Type B pancreatic cell (in vitro differentiated cells): ENCODE measurements at regions not wholly inside any gene's neighbourhood (a gene's known extent, or its start where the extent isn't known, plus 50 kb on each side); places are given as distances from the start of the nearest gene placed in this dataset.

Source experiments
- DNase-seq: peaks from one replicate; pipeline ENCODE4 v3.0.0; 2021; ENCODE audit warnings: mixed read lengths; ENCODE audit not compliant: unreplicated experiment; ENCODE audit errors: extremely low spot score
- H3K27ac Mint-ChIP-seq: 2 replicates; pipeline ENCODE4 v1.8.0; 2021; ENCODE audit warnings: mild to moderate bottlenecking, mixed read lengths
- H3K27me3 Mint-ChIP-seq: 2 replicates; pipeline ENCODE4 v1.8.0; 2021; ENCODE audit warnings: mixed read lengths
- H3K36me3 Mint-ChIP-seq: 2 replicates; pipeline ENCODE4 v1.8.0; 2021; ENCODE audit warnings: mixed read lengths
- H3K4me1 Mint-ChIP-seq: one replicate; pipeline ENCODE4 v1.8.0; 2021; ENCODE audit warnings: mixed read lengths; ENCODE audit not compliant: unreplicated experiment
- H3K4me3 Mint-ChIP-seq: 2 replicates; pipeline ENCODE4 v1.8.0; 2021; ENCODE audit warnings: mild to moderate bottlenecking, mixed read lengths
- H3K9me3 Mint-ChIP-seq: 2 replicates; pipeline ENCODE4 v1.8.0; 2021; ENCODE audit warnings: mixed read lengths
- TF ChIP-seq, protein P1 (sequence below): fragments of 200-600 bp; sonication (generic); conservative IDR thresholded peaks from 2 replicates; pipeline ENCODE4 v1.5.0; 2021; ENCODE audit warnings: antibody characterized with exemption, mild to moderate bottlenecking

DNA sequence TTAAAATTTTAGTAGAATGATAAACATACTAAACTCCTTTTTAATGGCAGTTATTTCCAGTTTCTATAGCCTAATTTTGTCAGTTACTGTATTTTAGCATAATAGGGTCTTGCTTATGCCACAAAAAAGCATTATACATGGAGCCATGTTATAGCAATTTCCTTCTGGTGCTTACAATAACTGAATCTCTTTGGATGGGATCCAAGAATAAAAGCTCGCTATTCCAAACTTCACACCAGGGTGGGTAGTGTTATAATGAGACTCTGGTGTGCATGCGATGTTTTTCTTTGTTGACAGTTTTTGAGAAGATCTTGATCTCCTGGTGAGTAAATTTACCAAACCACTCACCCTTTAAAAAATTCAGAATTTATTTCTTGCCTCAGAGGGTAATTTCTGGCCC, 90.4 kb upstream of the CCDC91 start:
- H3K27ac Mint-ChIP-seq, result no peak overlapping the region
- no peaks in the 10 kb centered on the region for H3K36me3 Mint-ChIP-seq
- TF ChIP-seq, protein P1, sequence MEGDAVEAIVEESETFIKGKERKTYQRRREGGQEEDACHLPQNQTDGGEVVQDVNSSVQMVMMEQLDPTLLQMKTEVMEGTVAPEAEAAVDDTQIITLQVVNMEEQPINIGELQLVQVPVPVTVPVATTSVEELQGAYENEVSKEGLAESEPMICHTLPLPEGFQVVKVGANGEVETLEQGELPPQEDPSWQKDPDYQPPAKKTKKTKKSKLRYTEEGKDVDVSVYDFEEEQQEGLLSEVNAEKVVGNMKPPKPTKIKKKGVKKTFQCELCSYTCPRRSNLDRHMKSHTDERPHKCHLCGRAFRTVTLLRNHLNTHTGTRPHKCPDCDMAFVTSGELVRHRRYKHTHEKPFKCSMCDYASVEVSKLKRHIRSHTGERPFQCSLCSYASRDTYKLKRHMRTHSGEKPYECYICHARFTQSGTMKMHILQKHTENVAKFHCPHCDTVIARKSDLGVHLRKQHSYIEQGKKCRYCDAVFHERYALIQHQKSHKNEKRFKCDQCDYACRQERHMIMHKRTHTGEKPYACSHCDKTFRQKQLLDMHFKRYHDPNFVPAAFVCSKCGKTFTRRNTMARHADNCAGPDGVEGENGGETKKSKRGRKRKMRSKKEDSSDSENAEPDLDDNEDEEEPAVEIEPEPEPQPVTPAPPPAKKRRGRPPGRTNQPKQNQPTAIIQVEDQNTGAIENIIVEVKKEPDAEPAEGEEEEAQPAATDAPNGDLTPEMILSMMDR, result no peak
- H3K4me1 Mint-ChIP-seq, result no peaks in the 10 kb centered on the region
- H3K4me3 Mint-ChIP-seq, result no peak overlapping the region
- no peaks in the 10 kb centered on the region for H3K27me3 Mint-ChIP-seq
- DNase-seq, result no peak
- no peaks in the 10 kb centered on the region for H3K9me3 Mint-ChIP-seq

DNA sequence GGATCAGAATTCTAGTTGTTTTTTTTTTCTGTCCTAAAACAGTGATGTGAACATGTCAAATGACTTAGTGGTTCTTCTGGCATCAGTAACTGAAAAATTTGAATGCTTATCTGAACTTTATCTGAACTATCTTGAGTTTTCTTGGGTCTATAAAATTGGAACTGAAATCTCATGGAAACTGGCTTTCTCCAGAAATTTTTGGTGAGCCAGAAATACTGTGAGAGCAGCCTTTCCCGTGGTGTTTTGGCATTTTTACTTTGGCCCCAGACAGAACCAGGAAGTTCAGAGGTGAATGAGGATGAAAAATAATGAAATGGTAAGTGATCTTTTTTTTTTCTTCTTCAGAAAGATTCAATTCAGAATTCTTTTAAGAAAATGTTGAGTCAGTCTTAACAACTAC, 89.5 kb upstream of the CCDC91 start:
- Mint-ChIP-seq H3K9me3 (no peaks in the 10 kb centered on the region), H3K27me3 (no peaks in the 10 kb centered on the region), H3K27ac (no peak overlapping the region), H3K36me3 (no peaks in the 10 kb centered on the region), H3K4me3 (no peak overlapping the region), H3K4me1 (no peaks in the 10 kb centered on the region)
- no peak for DNase-seq
- TF ChIP-seq, protein P1, result no peak

DNA sequence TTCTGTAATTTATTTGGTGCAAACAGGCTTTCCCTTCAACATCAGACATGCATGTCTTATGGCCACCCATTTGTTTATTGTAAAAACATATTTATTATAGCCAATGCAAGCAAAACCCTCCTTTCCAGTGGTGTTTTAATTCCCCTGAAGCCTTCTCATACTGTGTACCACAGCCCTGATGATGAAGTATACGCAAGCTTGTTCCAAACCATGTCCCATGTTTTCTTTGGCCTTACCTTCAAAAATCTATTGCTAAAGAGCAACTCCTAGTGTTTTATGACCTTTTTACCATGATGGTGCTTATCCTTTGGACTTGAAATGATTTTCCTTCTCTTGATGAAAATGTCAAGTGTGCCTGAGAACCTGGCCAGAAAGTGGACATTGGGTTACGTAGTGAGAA, 85.9 kb upstream of the CCDC91 start:
- no peak overlapping the region for H3K27ac Mint-ChIP-seq

DNA sequence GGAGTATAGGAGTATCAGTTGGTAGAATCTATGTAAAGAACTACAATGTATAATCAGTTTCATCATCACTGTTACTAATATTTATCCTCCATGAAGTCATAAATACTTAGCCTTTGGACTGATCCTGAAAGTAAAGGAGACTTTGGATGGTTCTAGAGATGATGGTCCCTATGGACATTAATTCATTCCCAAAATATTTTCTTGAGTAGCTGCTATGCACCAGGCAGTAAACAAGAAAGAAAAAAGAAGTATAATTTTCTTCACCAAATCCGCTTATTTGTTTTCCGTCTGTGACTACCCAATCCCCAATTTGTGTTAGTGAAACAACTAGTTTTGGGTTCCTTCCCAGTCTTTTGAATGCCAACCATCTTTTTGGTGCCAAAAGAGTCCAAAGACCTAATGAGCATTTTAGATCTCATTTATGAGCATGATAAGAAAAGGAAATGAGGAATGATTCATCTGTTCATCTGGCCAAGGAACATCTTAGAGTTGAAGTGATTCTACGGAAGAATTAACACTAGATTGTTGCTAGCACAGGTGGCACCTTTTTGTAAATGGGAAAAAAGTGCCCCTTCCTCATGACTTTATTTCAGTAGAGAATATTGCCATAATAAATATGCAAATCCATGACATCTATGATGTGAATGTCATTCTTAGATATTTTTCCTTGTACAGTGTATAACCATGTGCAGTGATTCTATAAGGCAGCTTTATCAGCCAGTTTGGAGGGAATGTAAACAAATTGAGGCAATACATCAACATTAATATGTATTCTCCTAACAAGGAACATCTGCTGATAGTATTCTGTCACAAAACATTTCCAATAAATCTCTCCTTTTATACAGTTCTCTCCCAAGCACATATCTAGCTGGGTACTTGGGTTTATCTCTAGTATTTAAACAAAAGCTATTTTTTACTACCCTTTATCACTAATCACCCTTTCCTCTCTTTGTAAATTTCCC, 85.1 kb upstream of the CCDC91 start:
- H3K36me3 Mint-ChIP-seq, result peaks cover 5% of the 10 kb centered on the region
- no peak overlapping the region for H3K27ac Mint-ChIP-seq
- no peaks in the 10 kb centered on the region for H3K9me3 Mint-ChIP-seq
- no peak for DNase-seq
- no peak overlapping the region for H3K4me3 Mint-ChIP-seq
- no peaks in the 10 kb centered on the region for H3K4me1 Mint-ChIP-seq
- H3K27me3 Mint-ChIP-seq, result no peaks in the 10 kb centered on the region
- TF ChIP-seq, protein P1, result no peak

More for the DNA sequence above, 85.9 kb upstream of the CCDC91 start:
- Mint-ChIP-seq H3K27me3 (no peaks in the 10 kb centered on the region), H3K9me3 (no peaks in the 10 kb centered on the region), H3K4me1 (no peaks in the 10 kb centered on the region), H3K36me3 (peaks cover 5% of the 10 kb centered on the region), H3K4me3 (no peak overlapping the region)
- DNase-seq, result no peak
- TF ChIP-seq, protein P1, result no peak

DNA sequence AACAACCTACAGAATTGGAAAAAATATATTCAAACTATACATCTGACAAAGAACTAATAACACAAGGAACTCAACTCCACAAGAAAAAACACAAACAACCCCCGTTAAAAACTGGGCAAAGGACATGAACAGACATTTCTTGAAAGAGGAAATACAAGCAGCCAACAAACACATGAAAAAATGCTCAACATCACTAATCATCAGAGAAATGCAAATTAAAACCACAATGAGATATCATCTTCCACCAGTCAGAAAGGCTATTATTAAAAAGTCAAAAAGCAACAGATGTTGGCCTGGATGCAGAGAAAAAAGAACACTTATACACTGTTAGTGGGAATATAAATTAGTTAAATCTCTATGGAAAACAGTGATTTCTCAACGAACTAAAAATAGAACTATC, 82.6 kb upstream of the CCDC91 start:
- H3K36me3 Mint-ChIP-seq, result peaks cover 8% of the 10 kb centered on the region
- H3K27ac Mint-ChIP-seq, result no peak overlapping the region
- no peaks in the 10 kb centered on the region for H3K9me3 Mint-ChIP-seq
- TF ChIP-seq, protein P1, result no peak
- no peak overlapping the region for H3K4me3 Mint-ChIP-seq
- no peak for DNase-seq
- H3K27me3 Mint-ChIP-seq, result no peaks in the 10 kb centered on the region
- H3K4me1 Mint-ChIP-seq, result no peaks in the 10 kb centered on the region
